ENCODE measurements at regions not wholly inside any gene's neighbourhood (a gene's known extent, or its start where the extent isn't known, plus 50 kb on each side); places are given as distances from the start of the nearest gene placed in this dataset.
A peak's percentile ranks its signal among the peaks of the same experiment; 100 is the strongest.

GRCh38 chr2:120785228-120785966 is 49.7 kb downstream of the GLI2 start:
- no peak for DNase-seq (ENCODE audit: low spot score)

DNA sequence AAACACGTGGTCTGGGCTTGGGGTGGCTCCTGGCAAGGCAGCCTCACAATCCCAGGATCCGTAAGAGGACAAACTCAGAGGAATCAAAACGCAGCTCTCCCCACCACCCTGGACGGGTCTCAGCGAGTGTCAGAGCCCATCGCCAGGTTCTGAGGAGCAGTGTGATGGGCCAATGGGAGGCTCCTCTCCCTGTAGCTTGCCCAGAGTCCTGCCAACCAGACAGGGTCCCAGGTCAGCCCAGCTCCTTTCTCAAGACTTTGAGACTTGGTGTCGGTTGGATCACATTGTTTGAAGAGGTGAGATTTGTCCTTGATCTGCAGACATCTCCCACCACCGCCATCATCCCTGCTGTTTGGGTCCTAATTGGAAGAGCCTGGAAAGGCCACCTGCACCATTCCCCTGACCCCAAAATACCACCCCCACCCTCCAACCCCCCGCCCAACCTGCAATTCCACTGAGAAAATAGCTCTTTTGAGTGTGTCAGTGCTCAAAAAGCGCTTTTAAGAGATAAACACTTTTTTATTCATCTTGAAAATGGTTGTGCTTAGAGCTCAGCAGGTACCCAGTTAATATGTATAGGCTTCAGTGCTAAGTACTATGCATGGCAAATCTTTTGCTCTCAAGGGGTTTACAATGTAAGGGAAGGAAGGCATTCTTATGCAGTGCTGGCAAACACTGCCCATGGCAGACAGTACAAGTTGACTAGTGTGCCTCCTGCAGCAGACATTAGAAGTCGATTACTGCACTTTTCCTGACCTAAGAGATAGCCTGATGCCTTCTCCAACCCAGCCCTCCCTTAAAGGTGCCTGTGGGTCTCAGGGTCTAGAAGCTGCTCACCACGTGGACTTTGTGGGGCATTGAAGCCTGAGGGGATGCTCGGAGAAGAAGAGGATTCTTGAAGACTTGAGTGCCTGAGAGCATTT is 50.6 kb downstream of the GLI2 start:
- DNase-seq (ENCODE audit: low spot score): no peak

- no peak for DNase-seq (ENCODE audit: low spot score)
Measured at GRCh38 chr2:120787111-120787821, 51.6 kb downstream of the GLI2 start.

DNA sequence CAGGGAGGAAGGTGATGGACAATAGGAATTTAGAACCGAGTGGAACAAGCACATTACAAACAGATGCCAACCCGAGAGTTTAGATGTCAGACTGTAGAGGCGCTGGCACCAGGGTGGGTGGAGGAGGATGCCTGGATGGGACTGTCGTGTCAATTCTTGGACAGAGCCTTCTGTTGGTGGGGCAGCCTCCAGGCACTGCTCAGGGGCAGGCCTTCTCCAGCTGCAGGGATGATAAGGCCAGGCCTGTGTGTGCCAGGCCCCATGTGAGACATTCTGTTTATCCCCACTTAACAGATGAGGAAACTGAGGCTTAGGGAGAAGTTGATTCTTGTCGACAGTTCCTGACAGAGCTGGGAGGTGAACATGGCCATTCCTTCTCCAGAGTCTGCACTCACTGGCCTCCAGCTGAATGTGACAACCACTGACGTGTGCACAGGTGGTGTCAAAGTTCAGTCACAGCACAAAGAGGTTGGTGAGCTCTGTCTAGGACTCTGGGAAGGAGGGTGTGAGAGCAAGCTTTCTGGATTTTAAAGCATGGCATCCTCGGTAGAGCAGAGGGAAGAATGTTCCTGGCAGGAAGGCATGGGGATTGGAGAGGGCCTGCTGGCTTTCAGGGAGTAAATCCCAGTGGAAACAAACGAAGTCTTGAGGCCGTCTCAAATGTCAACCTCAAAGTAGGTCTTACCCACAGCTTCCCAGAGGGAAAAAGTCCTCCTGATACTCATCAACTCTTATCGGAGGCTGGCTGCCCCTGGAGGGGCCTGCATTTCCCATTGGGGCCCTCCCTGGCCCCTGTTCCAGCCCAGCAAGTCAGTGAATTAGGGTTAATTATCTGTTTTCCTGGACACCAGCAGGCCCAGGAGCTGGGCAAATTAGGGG is 52.4 kb downstream of the GLI2 start:
- no peak for DNase-seq (ENCODE audit: low spot score)

DNA sequence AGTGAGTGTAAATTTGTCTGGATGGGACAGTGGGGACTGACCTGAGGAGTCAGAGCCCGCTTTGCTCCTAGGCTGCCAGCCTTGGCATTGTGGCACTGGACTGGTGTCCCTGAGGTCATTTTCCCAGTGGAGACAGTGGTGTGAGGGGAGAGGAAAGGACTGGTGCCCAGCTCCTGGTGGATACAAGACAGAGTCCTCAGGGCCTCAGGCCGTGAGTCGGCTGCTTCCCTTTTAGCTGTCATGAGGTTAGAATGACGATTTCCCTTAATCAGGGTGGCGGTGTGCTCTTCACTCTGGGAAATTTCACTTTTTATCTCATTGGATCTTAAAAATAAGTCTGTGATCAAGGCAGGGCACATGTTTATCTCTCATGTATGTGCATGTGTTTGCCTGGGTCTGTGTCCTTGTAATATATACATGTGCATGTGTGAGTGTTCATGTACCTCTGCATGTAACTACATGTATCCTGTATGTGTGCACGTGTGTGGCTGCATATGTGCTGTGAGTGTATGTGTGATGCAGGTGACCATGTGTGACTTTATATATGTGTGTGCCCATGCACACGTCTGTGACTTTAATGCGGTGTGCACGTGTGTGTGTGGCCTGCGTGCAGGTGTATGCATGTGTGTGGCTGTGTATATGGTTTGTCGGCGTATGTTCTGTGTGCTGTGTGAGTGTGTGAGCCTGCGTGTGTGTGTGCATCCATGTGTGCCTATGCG is 55.7 kb downstream of the GLI2 start:
- no peak for DNase-seq (ENCODE audit: low spot score)

DNA sequence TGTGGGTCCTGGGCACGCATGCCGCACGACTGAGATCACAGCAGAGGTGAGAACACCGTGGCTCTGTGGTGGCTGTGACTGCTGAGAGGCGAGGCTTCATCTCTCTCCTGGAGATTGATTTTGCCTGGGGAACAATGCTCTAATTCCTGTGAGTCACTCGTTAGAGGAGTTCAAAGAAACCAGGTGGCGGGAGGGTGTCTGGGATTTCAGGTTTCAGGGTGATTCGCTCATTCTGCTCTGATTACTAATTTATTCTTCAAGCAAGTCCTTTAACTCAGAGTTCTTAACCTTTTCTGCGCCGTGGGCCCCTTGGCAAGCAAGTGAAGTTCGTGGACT is 56.3 kb downstream of the GLI2 start:
- DNase-seq (ENCODE audit: low spot score): no peak

DNA sequence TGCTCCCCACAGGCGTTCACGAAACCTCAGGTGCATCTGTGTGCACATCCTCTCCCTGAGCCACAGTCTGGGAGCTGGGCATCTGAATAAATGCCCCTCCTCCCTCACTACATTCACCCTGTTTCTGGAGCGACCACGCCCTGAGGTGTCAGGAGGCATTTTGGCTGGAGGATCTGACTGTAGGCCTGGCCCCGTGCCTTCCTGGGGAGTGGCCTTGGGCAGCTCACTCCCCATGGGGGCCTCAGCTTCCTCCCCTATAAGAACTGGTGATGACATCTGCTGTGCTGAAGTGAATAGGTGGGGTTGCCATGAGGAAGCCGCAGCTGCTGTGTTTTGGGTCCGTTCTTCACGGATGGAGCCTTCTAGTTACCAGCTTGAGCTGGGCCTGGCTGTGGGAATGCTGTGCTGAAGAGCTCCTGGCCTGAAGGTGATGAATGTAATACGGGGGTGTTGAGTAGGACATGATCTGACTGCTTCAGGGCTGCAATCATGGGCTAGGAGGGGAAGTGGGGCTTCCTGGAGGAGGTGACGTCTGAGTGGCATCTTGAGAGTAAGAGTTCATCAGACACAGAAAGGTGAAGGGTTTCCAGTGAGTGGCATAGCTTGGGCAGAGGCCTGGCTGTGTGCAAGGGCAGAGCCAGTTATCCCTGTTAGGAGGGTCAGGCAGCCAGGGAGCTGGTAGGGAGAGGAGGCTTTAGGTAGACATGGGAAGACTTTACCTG is 58.2 kb downstream of the GLI2 start:
- no peak for DNase-seq (ENCODE audit: low spot score)

DNA sequence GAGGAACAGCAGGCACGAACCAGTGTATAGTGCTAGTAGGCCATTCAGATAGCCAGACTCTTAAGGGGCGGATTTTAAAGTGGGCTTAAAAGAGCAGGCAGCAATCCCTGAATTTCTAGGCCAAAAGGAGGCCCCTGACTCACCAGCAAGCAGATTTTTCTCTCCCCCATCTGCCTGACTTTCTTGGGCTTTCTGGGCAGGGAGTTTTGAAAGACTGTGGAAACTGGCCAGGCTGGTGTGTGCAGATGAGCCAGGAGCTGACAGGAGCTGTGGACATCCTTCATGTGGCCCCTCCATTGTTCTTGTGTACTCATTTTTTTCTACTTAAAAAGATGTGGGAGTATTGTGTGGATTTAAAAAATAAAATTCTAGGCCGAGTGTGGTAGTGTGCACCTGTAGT is 59.0 kb downstream of the GLI2 start:
- DNase-seq (ENCODE audit: low spot score): peak; percentile 71

GRCh38 chr2:120796094-120796493 is 60.4 kb downstream of the GLI2 start:
- no peak for DNase-seq (ENCODE audit: low spot score)

GRCh38 chr2:120797421-120798221 is 62.0 kb downstream of the GLI2 start:
- peak; percentile 49 for DNase-seq (ENCODE audit: low spot score)

DNA sequence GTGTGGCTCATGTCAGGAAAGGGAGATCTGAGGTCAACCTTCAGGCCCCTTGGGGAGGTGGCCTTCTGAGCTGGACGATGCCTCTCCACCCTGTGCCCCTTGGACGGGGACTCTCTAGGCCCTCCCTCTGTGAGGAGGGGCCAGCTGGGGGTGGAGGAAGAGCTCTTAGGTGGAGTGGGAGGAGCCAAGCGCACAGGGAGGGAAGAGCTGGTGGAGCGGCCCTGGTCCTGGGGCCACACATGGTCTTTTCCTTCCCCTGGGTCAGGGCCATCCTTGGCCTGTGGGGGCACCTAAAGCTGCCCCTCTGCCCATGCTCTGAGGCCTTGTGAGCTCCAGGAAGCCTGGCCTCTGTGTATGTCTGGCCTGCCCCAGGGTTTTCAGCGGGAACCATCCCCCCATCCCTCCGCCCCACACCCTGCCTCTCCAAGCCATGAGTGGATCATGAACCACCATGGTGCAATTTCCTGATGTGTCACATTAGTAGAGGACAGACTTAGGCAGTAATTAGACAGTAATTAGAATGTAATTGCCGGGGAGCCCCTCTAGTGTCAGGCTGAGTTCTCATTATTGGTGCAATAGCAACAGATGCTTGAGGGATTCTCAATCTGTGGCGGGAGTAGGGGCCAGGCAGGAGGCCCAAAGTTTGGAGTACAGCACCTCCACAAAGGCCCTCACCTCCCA is 63.0 kb downstream of the GLI2 start:
- DNase-seq (ENCODE audit: low spot score): no peak

DNA sequence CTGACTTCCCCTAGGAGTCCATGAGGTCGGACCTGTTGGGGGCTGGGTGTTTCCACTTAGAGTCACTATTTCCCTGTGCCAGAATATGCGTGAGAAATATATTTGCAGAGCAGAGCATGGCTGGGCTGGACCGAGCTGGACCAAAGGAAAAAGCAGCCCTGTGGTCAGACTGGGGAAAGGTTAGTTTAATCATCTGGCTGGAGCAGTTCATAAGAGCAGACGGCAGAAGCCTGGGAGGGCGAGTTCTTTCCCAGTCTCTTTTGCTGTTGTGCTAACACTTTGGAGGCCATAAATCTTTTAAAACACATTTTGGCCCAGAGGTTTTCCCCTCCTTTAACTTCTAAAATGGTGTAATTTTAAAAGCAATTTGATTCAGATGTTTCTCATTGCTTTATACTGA is 66.5 kb downstream of the GLI2 start:
- peak; percentile 81 for DNase-seq (ENCODE audit: low spot score)

- DNase-seq (ENCODE audit: low spot score): no peak
Measured at GRCh38 chr2:120802867-120803484, 67.3 kb downstream of the GLI2 start.

- no peak for DNase-seq (ENCODE audit: low spot score)
Measured at GRCh38 chr2:120803764-120804335, 68.2 kb downstream of the GLI2 start.

GRCh38 chr2:120804459-120804858 is 68.8 kb downstream of the GLI2 start:
- no peak for DNase-seq (ENCODE audit: low spot score)

GRCh38 chr2:120805011-120805410 is 69.3 kb downstream of the GLI2 start:
- DNase-seq (ENCODE audit: low spot score): no peak

- DNase-seq (ENCODE audit: low spot score): no peak
Measured at GRCh38 chr2:120805602-120806001, 69.9 kb downstream of the GLI2 start.

DNA sequence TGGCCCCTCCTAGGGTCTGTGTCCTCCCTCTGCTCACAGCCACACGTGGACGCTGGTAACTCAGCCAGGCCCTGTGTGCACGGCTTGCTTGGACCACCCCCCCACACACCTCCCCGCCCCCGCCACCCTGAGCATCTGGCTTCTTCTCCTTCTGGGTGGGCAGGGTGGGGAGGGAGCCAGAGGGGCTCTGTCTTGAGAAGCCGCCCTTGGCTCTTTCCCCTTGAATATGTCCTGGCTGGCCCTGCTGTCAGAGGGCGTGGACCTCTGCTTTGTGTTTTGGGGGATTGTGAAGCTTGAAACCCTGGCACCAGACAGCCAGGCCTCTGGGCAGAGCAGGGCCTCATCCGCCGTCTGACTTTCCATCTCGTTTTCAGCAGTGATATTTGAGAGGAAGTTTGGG is 72.1 kb downstream of the GLI2 start:
- no peak for DNase-seq (ENCODE audit: low spot score)
